Psoas muscle (tissue), 7 donors: ENCODE measurements at regions not wholly inside any gene's neighbourhood (a gene's known extent, or its start where the extent isn't known, plus 50 kb on each side); places are given as distances from the start of the nearest gene placed in this dataset.

Experiments
- ATAC-seq, 4 donors: fragments of 200-7000 bp; cut with Tn5 transposase; one replicate each; pipeline ENCODE4 v1.9.1; 2020; ENCODE audit warnings: moderate library complexity in 3 of 4, mild to moderate bottlenecking in 2 of 4
- DNase-seq, 2 donors: peaks; one replicate each; pipeline ENCODE4 v3.0.0-alpha.2; 2020
- H3K27ac ChIP-seq: fragments of 200-600 bp; one replicate; pipeline ENCODE4 v1.8.0; 2022
- H3K27me3 ChIP-seq, 3 donors: fragments of 200-600 bp in 1 of 3; one replicate each; pipeline versions ENCODE4 v1.6.1 to v1.8.0; 2013 to 2022; ENCODE audit warnings: low read length in 2 of 3, mild to moderate bottlenecking in 2 of 3, moderate library complexity in 1 of 3; ENCODE audit not compliant: insufficient read depth in 3 of 3
- H3K36me3 ChIP-seq, 2 donors: fragments of 200-600 bp in 1 of 2; one replicate each; pipeline versions ENCODE4 v1.6.1 to v1.8.0; 2013 to 2022; ENCODE audit warnings: low read depth in 1 of 2, mild to moderate bottlenecking in 1 of 2, moderate library complexity in 1 of 2; ENCODE audit not compliant: insufficient read depth in 1 of 2
- H3K4me1 ChIP-seq: fragments of 200-600 bp; one replicate; pipeline ENCODE4 v1.8.0; 2022
- H3K4me3 ChIP-seq: fragments of 200-600 bp; one replicate; pipeline ENCODE4 v1.8.0; 2022; ENCODE audit warnings: mild to moderate bottlenecking
- H3K9me3 ChIP-seq: fragments of 200-600 bp; one replicate; pipeline ENCODE4 v1.8.0; 2022
- WGBS, 3 donors: extraction: QIAGEN DNeasy Blood & Tissue Kit; methylation state at CpG; one replicate each; pipeline versions ENCODE4 v1.1.6 to v1.1.7; 2013; 5-methylcytosine and 5-hydroxymethylcytosine counted together
- intact Hi-C, 2 donors: fragments of 100-400 bp; cut with DNase I; formaldehyde crosslinking; loops; one replicate each; pipeline versions ENCODE4 v1.11.0 to v1.14.2; 2022
- TF ChIP-seq, protein P1 (sequence below): fragments of 200-600 bp; IDR thresholded peaks from one replicate; pipeline ENCODE4 v1.8.0; 2022; ENCODE audit warnings: antibody characterized with exemption
- donor health status: healthy with polysubstance abuse.
- donor health status: DM: no; HTN: no; CAD: no; lungs with moderate emphysema.
- donor health status: Bipolar disorder and iron deficiency.
- donor health status: healthy.
- donor health status: DM: yes; HTN: yes; CAD: no.
- donor health status: DM: no; HTN: no; CAD: no.
- donor health status: DM: yes; HTN: yes; CAD: no.

DNA sequence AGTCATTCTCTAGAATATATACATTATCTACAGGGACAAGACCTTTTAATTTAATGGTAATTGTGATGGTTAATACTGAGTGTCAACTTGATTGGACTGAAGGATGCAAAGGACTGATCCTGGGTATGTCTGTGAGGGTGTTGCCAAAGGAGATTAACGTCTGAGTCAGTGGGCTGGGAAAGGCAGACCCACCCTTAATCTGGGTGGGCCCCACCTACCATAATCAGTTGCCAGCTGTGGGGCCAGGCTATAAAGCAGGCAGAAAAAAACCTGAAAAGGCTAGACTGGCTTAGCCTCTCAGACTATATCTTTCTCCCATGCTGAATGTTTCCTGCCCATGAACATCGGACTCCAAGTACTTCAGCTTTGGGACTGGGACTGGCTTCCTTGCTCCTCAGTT is 112.2 kb upstream of the SMC2 start:
- H3K27me3 ChIP-seq: no peaks in the 10 kb centered on the region
- H3K27ac ChIP-seq: no peak overlapping the region
- DNase-seq: no peak
- 68 to 84% (median 82%) methylated on average over 2 of the region's 2 CpGs for WGBS, 3 donors
- no peaks in the 10 kb centered on the region for H3K36me3 ChIP-seq
- no peaks in the 10 kb centered on the region for H3K4me1 ChIP-seq
- H3K4me3 ChIP-seq: no peak overlapping the region
- TF ChIP-seq, protein P1, sequence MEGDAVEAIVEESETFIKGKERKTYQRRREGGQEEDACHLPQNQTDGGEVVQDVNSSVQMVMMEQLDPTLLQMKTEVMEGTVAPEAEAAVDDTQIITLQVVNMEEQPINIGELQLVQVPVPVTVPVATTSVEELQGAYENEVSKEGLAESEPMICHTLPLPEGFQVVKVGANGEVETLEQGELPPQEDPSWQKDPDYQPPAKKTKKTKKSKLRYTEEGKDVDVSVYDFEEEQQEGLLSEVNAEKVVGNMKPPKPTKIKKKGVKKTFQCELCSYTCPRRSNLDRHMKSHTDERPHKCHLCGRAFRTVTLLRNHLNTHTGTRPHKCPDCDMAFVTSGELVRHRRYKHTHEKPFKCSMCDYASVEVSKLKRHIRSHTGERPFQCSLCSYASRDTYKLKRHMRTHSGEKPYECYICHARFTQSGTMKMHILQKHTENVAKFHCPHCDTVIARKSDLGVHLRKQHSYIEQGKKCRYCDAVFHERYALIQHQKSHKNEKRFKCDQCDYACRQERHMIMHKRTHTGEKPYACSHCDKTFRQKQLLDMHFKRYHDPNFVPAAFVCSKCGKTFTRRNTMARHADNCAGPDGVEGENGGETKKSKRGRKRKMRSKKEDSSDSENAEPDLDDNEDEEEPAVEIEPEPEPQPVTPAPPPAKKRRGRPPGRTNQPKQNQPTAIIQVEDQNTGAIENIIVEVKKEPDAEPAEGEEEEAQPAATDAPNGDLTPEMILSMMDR: no peak
- ATAC-seq: no peak
- no peaks in the 10 kb centered on the region for H3K9me3 ChIP-seq
- intact Hi-C loops: no loop called here

DNA sequence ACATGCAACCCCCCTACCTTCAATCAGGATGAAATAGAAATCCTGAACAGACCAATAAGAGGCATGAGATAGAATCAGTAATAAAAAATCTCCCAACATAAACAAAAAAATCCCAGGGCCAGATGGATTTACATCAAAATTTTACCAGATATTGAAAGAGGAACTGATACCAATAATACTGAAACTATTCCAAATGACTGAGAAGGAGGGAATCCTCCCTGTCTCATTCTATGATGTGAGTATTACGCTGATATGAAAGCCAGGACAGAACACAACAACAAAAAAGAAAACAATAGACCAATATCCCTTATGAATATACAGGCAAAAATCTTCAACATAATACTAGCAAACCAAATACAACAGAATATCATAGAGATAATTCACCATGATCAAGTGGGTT is 109.0 kb upstream of the SMC2 start:
- no peak overlapping the region for H3K27ac ChIP-seq
- no peaks in the 10 kb centered on the region for H3K27me3 ChIP-seq
- H3K36me3 ChIP-seq: no peaks in the 10 kb centered on the region
- TF ChIP-seq, protein P1: no peak
- H3K9me3 ChIP-seq: no peaks in the 10 kb centered on the region
- ATAC-seq: no peak
- intact Hi-C loops: no loop called here
- H3K4me3 ChIP-seq: no peak overlapping the region
- WGBS, 3 donors: 39 to 88% (median 42%) methylated on average over 1 of the region's 1 CpG
- H3K4me1 ChIP-seq: no peaks in the 10 kb centered on the region
- DNase-seq: no peak

DNA sequence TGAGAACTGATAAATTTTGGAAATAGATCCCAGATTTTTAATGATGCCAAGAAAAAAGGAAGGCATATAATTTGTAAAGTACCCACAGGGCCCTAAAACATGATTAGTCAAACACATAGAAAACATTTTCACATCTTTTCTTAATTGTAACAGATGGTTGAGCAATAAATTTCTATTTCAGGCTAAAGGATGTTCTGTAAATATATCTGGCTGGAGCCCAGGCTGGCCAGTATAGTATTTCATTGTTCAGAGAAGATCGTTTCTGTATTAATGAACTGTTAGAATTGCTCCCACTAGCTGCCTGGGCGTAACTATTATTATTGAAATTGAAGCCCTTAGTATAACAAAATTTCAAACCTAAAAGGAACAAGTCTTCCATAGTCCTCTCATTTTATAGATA is 105.3 kb upstream of the SMC2 start:
- TF ChIP-seq, protein P1: no peak
- no peak for DNase-seq
- Histone ChIP-seq H3K27ac (no peak overlapping the region), H3K9me3 (no peaks in the 10 kb centered on the region), H3K27me3 (no peaks in the 10 kb centered on the region), H3K4me1 (no peaks in the 10 kb centered on the region), H3K4me3 (no peak overlapping the region), H3K36me3 (no peaks in the 10 kb centered on the region)
- WGBS, 3 donors: 19 to 30% (median 26%) methylated on average over 2 of the region's 2 CpGs
- intact Hi-C loops: no loop called here
- ATAC-seq: no peak

DNA sequence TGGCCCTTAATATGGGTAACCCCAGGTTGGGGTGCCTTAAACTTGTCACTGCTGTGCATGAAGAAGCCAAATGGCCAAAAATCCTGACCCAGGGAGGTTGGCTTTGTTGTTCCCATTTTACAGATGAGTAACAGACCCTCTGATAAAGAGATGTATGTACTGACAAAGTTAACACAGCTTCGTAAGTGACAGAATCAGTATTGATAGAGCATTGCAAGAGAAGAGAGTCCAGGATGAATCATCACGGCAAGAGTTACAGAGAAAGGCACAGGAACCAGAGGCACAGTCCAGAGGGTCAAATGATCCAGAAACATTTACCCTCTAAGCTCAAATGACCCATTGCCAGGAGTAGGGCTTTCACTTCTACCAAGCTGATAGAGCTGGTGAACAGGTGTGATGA is 103.8 kb upstream of the SMC2 start:
- Histone ChIP-seq H3K4me3 (no peak overlapping the region), H3K9me3 (no peaks in the 10 kb centered on the region), H3K27ac (no peak overlapping the region), H3K36me3 (no peaks in the 10 kb centered on the region), H3K27me3 (no peaks in the 10 kb centered on the region), H3K4me1 (no peaks in the 10 kb centered on the region)
- intact Hi-C loops: no loop called here
- no peak for ATAC-seq
- WGBS, 3 donors: 79 to 88% (median 82%) methylated on average over 2 of the region's 2 CpGs
- TF ChIP-seq, protein P1: no peak
- DNase-seq: no peak

DNA sequence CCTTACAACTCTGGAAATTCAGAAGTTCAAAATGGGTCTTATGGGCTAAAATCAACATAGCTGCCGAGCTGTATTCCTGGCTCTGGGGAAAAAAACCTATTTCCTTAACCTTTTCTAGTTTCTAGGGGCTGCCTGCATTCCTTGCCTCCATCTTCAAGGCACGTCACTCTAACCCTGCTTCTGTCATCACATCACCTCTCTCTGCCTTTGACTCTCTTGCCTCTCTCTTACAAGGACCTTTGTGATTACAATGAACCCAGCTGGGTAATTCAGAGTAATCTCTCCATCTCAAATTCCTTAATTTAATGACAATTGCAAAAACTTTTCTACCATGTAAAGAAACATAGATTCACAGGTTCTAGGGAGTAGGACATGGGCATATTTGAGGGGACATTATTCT is 103.1 kb upstream of the SMC2 start:
- Histone ChIP-seq H3K4me3 (no peak overlapping the region), H3K9me3 (no peaks in the 10 kb centered on the region), H3K27me3 (no peaks in the 10 kb centered on the region), H3K36me3 (no peaks in the 10 kb centered on the region), H3K4me1 (no peaks in the 10 kb centered on the region), H3K27ac (no peak overlapping the region)
- ATAC-seq: no peak
- intact Hi-C loops: no loop called here
- 54 to 73% (median 64%) methylated on average over 2 of the region's 2 CpGs for WGBS, 3 donors
- TF ChIP-seq, protein P1: no peak
- no peak for DNase-seq
